GM21423 (cell line): ENCODE measurements at regions not wholly inside any gene's neighbourhood (a gene's known extent, or its start where the extent isn't known, plus 50 kb on each side); places are given as distances from the start of the nearest gene placed in this dataset.

Experiments
- ATAC-seq: cut with Tn5 transposase; IDR thresholded peaks from one replicate; pipeline ENCODE4 v1.9.1; 2021; ENCODE audit warnings: mild to moderate bottlenecking, moderate library complexity; ENCODE audit not compliant: unreplicated experiment

DNA sequence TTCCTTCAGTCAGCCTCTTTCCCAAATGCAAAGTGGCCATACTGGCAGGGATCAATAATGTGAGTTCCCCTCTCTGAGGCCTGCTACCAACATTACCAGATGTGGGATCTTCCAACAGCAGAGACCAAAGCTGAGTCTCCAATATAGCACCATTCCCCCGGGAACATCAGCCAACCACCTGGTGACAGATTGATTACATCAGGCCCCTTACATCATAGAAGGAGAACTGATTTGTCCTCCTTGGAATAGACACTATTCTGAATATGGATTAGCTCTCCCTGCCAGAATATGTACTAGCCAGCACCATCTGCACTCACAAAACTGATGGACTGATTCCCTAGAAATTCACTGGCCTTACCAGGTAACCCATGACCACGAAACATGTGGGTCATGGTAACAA is 61.9 kb upstream of the CARMIL1 start:
- no peak for ATAC-seq

DNA sequence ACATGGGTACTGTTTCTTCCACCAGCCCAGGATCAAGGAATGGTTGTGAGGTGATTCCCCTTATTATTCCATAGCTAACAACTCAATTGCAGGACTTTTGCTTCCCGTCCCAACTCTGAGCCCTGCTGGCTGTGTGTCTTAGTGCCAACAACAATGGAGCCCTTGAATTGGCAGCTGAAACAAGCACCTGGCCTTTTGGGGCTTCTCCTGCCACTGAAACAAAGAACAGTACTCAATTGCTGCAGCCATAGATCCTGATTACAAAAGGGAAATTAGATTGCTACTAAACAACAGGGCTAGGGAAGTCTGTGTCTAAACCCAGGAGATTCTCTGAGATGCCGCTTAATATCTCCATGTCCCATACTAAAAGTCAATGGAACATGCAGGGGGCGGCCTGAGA is 61.3 kb upstream of the CARMIL1 start:
- ATAC-seq: no peak

DNA sequence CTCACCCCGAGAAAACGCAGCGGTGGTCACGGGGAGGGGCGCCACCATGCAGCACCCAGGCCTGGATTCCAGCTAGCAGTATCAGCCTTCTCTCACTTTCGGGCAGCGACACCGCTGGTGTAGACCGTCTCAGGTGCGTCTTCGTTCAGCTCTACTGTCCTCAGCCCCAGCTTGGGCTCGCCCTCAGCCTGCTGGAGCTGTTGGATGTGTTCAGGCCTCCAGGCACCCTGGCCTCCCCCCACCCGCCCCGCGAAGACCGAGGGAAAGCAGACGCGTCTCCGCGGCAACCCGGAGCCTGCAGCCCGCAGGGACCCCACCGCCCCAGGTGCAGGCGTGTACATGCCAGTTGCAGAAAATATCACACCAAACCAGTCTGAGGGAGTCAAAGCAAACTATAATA is 60.8 kb upstream of the CARMIL1 start:
- ATAC-seq: no peak

DNA sequence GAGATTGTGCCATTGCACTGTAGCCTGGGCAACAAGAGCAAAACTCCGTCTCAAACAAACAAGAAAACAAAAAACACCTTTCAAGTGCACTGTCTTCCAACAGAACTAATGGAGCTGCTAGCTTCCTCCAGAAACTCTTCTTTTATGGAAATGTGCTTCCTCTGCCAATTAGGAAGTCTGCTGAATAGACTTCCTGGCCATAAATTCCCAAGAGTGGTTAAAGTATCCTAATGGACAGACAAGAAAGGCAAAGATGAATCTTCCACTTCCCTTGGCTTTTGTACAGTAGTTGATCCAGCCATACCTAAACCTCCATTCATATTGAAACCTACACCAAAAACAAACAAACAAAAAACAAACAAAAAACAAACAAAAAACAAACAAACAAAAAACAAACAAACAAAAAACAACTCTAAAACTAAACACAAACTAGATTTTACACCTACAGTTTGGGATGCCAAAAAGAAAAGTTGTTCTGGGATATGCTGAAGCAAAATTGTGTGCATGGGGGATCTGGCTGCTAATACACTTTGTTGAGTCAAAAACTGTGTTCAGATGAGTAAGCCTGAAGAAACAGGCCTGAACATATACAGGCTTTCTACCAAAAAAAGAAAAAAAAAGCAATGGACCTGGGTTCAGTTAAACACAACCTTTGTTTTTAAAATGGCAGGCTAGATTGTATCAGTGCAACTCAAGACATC is 59.8 kb upstream of the CARMIL1 start:
- ATAC-seq: no peak

DNA sequence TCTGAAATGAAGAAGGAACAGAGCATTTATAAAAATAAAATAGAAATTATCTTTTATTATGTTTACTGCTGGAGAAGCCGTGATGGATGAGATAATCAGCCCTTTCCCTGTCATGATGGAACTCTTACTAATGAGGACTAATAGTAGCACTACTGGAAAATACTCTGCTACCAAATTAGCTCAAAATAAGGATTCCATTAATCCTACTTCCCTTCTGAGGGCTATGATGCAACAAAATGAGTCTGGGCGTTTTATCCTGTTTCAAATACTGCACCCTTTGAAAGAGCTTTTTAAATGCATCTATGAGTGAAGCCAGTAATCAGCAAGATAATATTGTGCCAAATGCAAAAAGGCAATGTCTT is 59.3 kb upstream of the CARMIL1 start:
- ATAC-seq: no peak

DNA sequence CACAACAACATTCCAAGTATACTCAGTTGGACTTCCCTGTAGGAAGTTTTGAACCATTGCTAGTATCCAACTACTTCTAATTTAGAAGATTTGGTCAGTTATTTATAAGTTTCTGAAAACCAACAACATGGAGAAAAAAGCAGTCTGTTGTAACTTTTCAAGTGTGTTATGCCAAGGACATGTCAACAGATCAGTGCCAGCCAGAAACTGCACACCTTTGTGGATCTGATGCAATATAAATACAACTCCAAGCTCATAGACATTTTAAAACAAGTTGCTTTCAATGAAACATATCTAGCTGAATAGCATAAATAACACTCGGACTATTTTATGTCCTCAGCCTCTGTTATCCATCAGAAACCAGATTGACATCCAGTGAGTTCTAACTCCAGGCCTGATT is 58.3 kb upstream of the CARMIL1 start:
- ATAC-seq: no peak

DNA sequence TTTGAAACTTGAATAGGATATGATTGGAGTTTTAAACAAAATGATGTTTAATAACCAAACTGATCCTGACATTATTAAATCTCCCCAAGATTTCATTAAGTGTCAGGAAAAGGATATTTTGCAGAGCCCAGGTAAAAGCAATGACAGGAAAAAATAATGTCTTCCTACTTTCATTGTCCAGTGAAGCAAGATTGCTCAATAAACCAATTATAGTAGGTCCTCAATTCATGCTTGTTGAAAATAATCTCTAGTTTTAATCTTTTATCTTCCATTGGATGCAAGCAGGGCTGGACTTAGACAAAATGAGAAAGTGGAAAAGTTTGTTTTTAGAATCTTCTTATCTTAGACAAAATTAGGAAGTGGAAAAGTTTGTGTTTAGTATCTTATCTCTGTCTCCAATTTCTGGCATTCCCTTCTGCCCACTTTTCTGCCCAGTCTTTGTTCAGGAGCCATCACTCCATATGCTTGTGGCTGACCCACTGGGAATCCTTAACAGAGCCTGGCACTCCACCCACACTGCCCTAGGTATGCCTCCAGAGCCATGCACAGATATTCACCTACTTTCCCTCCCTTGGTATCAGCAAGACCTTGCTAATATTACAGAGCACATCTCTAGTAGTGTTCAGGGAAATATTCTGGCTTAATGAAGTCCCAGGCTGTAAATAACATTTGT is 57.0 kb upstream of the CARMIL1 start:
- no peak for ATAC-seq

DNA sequence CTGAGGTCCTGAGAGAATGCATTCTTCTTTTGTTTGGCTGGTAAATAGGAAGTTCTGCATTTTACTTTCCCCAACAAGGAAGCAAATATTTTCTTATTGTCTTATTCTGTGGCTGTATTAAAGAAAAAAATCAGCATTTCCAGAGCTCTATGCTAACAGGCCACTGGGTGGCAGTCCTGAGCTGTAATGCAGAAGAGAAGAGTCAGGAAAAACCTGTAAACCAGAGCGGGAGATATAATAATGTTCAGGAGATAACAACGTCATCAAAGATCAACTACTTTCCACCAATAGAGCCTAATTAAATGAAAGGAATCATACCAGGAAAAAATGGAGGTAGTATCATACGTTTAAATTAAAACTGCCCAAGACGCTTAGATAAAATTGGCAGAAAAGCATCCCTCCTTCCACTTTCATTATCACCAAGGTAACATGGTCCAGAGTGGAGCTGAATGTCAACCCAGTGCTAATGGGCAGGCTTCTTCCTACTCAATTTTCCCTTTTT is 55.6 kb upstream of the CARMIL1 start:
- no peak for ATAC-seq

DNA sequence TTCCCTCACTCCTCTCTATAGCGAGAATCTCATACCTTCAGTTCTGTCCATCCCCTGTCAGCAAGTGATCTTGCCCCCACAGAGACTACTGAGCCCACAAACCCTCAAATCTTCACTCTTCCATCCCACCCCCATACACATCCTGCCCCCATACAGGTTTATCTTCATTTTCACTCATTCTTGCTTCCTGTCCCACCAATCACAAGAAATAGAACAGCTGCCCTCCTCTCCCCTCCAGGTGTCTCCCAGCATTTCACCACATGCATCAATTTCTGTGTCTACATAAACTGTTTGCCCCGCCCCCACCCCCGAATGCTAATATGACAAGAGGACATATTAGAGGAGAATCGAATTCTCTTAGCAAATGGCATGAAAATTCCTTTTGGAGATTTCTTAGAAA is 54.9 kb upstream of the CARMIL1 start:
- no peak for ATAC-seq

DNA sequence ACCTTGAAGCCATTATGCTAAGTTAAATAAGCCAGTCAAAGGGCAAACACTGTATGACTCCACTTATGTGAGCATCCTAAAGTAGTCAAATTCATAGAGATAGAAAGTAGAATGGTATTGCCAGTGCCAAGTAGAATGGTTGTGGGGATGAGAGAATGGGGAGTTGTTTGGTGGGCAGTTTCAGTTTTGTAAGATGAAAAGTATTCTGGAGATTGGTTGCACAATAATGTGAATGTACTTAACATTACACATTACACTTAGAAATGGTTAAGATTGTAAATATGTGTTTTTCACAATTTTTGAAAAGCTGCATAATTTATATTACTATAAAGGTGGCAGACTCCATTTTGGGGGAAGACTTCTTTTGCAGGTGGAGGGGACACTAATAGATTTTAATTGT is 51.3 kb upstream of the CARMIL1 start:
- no peak for ATAC-seq
